WTC11 (cell line): ENCODE measurements at regions not wholly inside any gene's neighbourhood (a gene's known extent, or its start where the extent isn't known, plus 50 kb on each side); places are given as distances from the start of the nearest gene placed in this dataset.

Experiments used
- ATAC-seq: fragments of 200-7000 bp; cut with Tn5 transposase; 2 replicates; pipeline ENCODE4 v1.10.0; 2021; ENCODE audit warnings: mild to moderate bottlenecking, moderate library complexity
- CTCF ChIA-PET: fragments of 300-600 bp; sonication (Branson Sonifier 250); formaldehyde crosslinking; loops from one replicate; lab custom pipeline; 2021; ENCODE audit warnings: antibody characterized with exemption; lab: Charles Lee
- POLR2A ChIA-PET: fragments of 350-600 bp; sonication (Branson Sonifier 250); formaldehyde crosslinking; loops from one replicate; lab custom pipeline; 2021; ENCODE audit warnings: antibody characterized with exemption; lab: Charles Lee
- DNase-seq: peaks from one replicate; pipeline ENCODE4 v3.0.0; 2021; ENCODE audit warnings: low spot score
- H3K27ac Mint-ChIP-seq: 2 replicates; pipeline ENCODE4 v1.8.0; 2021; ENCODE audit warnings: mixed read lengths
- H3K27me3 Mint-ChIP-seq: 2 replicates; pipeline ENCODE4 v1.8.0; 2021; ENCODE audit warnings: low read depth, mild to moderate bottlenecking, moderate library complexity, mixed read lengths
- H3K36me3 Mint-ChIP-seq: 2 replicates; pipeline ENCODE4 v1.8.0; 2021; ENCODE audit warnings: mixed read lengths
- H3K4me1 Mint-ChIP-seq: 2 replicates; pipeline ENCODE4 v1.8.0; 2022; ENCODE audit warnings: mixed read lengths
- H3K4me3 Mint-ChIP-seq: 2 replicates; pipeline ENCODE4 v1.8.0; 2021; ENCODE audit warnings: mild to moderate bottlenecking, moderate library complexity, mixed read lengths
- H3K9me3 Mint-ChIP-seq: 2 replicates; pipeline ENCODE4 v1.8.0; 2021; ENCODE audit warnings: mixed read lengths
- ATF2 ChIP-seq: sonication (generic); formaldehyde crosslinking; IDR thresholded peaks from 2 replicates; pipeline ENCODE4 v1.8.1; 2022; ENCODE audit warnings: low read depth, missing genetic modification reagents, borderline replicate concordance
- E2F5 ChIP-seq: sonication (generic); formaldehyde crosslinking; IDR thresholded peaks from 2 replicates; pipeline ENCODE4 v1.8.1; 2022; ENCODE audit warnings: mild to moderate bottlenecking, moderate library complexity, missing genetic modification reagents
- ELF4 ChIP-seq: sonication (generic); formaldehyde crosslinking; IDR thresholded peaks from 2 replicates; pipeline ENCODE4 v1.8.1; 2022; ENCODE audit warnings: low read depth, mild to moderate bottlenecking, moderate library complexity, missing genetic modification reagents
- IRF1 ChIP-seq: sonication (generic); formaldehyde crosslinking; IDR thresholded peaks from 2 replicates; pipeline ENCODE4 v1.8.0; 2023; ENCODE audit warnings: missing genetic modification reagents
- JAZF1 ChIP-seq: fragments of 250-450 bp; sonication (Bioruptor Pico); IDR thresholded peaks from 2 replicates; pipeline ENCODE4 v1.9.0; 2021; ENCODE audit warnings: moderate library complexity, mild to moderate bottlenecking, inconsistent platforms
- RELA ChIP-seq: sonication (generic); formaldehyde crosslinking; IDR thresholded peaks from 2 replicates; pipeline ENCODE4 v1.8.1; 2022; ENCODE audit warnings: missing genetic modification reagents, mild to moderate bottlenecking, borderline replicate concordance
- ZNF121 ChIP-seq: sonication (generic); formaldehyde crosslinking; IDR thresholded peaks from 2 replicates; pipeline ENCODE4 v1.8.0; 2023; ENCODE audit warnings: missing genetic modification reagents
- ZNF512 ChIP-seq: sonication (generic); formaldehyde crosslinking; IDR thresholded peaks from 2 replicates; pipeline ENCODE4 v1.8.1; 2022; ENCODE audit warnings: missing genetic modification reagents, borderline replicate concordance
- TF ChIP-seq, protein P1 (sequence below): sonication (generic); formaldehyde crosslinking; IDR thresholded peaks from 2 replicates; pipeline ENCODE4 v1.8.0; 2022; ENCODE audit warnings: mild to moderate bottlenecking, missing genetic modification reagents
- TF ChIP-seq, protein P2 (sequence below): sonication (generic); formaldehyde crosslinking; IDR thresholded peaks from 2 replicates; pipeline ENCODE4 v1.8.0; 2022; ENCODE audit warnings: missing genetic modification reagents

- CTCF ChIA-PET = no interaction called here
- H3K4me1 Mint-ChIP-seq = 0 out of 2 replicates have a peak, but pooled peaks cover 2% of the 10 kb centered on the region
- H3K27me3 Mint-ChIP-seq = no peaks in the 10 kb centered on the region
- H3K36me3 Mint-ChIP-seq = no peaks in the 10 kb centered on the region
- TF ChIP-seq, protein P1, sequence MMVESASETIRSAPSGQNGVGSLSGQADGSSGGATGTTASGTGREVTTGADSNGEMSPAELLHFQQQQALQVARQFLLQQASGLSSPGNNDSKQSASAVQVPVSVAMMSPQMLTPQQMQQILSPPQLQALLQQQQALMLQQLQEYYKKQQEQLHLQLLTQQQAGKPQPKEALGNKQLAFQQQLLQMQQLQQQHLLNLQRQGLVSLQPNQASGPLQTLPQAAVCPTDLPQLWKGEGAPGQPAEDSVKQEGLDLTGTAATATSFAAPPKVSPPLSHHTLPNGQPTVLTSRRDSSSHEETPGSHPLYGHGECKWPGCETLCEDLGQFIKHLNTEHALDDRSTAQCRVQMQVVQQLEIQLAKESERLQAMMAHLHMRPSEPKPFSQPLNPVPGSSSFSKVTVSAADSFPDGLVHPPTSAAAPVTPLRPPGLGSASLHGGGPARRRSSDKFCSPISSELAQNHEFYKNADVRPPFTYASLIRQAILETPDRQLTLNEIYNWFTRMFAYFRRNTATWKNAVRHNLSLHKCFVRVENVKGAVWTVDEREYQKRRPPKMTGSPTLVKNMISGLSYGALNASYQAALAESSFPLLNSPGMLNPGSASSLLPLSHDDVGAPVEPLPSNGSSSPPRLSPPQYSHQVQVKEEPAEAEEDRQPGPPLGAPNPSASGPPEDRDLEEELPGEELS = no peak
- TF ChIP-seq RELA (CRISPR knock-in tag) (no peak), ZNF121 (CRISPR knock-in tag) (no peak), IRF1 (CRISPR knock-in tag) (no peak), ATF2 (CRISPR knock-in tag) (no peak), JAZF1 (no peak), ZNF512 (CRISPR knock-in tag) (no peak), E2F5 (no peak)
- TF ChIP-seq, all 79 proteins: peak for 0
- DNase-seq (no peak), ATAC-seq (no peak)
- POLR2A ChIA-PET = interaction anchor here (0.6 kb wide), 1 partner anchor 1903 kb away, joined by 3 read pairs; no protein-coding TSS in a partner anchor
- Mint-ChIP-seq H3K4me3 (no peak overlapping the region), H3K27ac (no peak overlapping the region), H3K9me3 (peaks cover 6% of the 10 kb centered on the region; the same call in 1 of the 2 replicates)
These were observed 88.9 kb upstream of the CBLB start for GRCh38 chr3:105957722-105958121.

- ChIA-PET CTCF (no interaction called here), POLR2A (no interaction called here)
- Mint-ChIP-seq H3K4me3 (no peak overlapping the region), H3K36me3 (no peaks in the 10 kb centered on the region), H3K27me3 (no peaks in the 10 kb centered on the region), H3K4me1 (peaks cover 6% of the 10 kb centered on the region; the same call in 1 of the 2 replicates), H3K9me3 (peaks cover 6% of the 10 kb centered on the region; the same call in 1 of the 2 replicates), H3K27ac (no peak overlapping the region)
- ATAC-seq = no peak
- DNase-seq = no peak
- TF ChIP-seq ELF4 (CRISPR knock-in tag) (no peak), ZNF121 (CRISPR knock-in tag) (no peak)
- TF ChIP-seq, protein P2, sequence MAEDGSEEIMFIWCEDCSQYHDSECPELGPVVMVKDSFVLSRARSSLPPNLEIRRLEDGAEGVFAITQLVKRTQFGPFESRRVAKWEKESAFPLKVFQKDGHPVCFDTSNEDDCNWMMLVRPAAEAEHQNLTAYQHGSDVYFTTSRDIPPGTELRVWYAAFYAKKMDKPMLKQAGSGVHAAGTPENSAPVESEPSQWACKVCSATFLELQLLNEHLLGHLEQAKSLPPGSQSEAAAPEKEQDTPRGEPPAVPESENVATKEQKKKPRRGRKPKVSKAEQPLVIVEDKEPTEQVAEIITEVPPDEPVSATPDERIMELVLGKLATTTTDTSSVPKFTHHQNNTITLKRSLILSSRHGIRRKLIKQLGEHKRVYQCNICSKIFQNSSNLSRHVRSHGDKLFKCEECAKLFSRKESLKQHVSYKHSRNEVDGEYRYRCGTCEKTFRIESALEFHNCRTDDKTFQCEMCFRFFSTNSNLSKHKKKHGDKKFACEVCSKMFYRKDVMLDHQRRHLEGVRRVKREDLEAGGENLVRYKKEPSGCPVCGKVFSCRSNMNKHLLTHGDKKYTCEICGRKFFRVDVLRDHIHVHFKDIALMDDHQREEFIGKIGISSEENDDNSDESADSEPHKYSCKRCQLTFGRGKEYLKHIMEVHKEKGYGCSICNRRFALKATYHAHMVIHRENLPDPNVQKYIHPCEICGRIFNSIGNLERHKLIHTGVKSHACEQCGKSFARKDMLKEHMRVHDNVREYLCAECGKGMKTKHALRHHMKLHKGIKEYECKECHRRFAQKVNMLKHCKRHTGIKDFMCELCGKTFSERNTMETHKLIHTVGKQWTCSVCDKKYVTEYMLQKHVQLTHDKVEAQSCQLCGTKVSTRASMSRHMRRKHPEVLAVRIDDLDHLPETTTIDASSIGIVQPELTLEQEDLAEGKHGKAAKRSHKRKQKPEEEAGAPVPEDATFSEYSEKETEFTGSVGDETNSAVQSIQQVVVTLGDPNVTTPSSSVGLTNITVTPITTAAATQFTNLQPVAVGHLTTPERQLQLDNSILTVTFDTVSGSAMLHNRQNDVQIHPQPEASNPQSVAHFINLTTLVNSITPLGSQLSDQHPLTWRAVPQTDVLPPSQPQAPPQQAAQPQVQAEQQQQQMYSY (CRISPR knock-in tag) = no peak
These were observed 89.6 kb upstream of the CBLB start for GRCh38 chr3:105958237-105959000.
